ENCODE measurements at regions not wholly inside any gene's neighbourhood (a gene's known extent, or its start where the extent isn't known, plus 50 kb on each side); places are given as distances from the start of the nearest gene placed in this dataset.

- TF ChIP-seq CTCF (IDR thresholded peaks at IDR 0.05; ENCODE audit: unreplicated experiment), result no peak
- Mint-ChIP-seq H3K9me3 (ENCODE audit: unreplicated experiment) (no peaks in the 10 kb centered on the region), H3K36me3 (ENCODE audit: low read depth, unreplicated experiment) (no peaks in the 10 kb centered on the region), H3K27ac (ENCODE audit: unreplicated experiment) (no peak overlapping the region), H3K4me1 (ENCODE audit: unreplicated experiment) (no peaks in the 10 kb centered on the region), H3K4me3 (ENCODE audit: unreplicated experiment) (no peak overlapping the region), H3K27me3 (ENCODE audit: unreplicated experiment) (peaks cover 10% of the 10 kb centered on the region)
- DNase-seq (ENCODE audit: low spot score), result no peak
Observed at GRCh38 chr4:3845094-3845743, 79.0 kb downstream of the ADRA2C start.

- DNase-seq (ENCODE audit: low spot score), result no peak
- Mint-ChIP-seq H3K36me3 (ENCODE audit: low read depth, unreplicated experiment) (no peaks in the 10 kb centered on the region), H3K27me3 (ENCODE audit: unreplicated experiment) (peaks cover 8% of the 10 kb centered on the region), H3K27ac (ENCODE audit: unreplicated experiment) (no peak overlapping the region), H3K4me1 (ENCODE audit: unreplicated experiment) (no peaks in the 10 kb centered on the region), H3K9me3 (ENCODE audit: unreplicated experiment) (no peaks in the 10 kb centered on the region), H3K4me3 (ENCODE audit: unreplicated experiment) (no peak overlapping the region)
- TF ChIP-seq CTCF (IDR thresholded peaks at IDR 0.05; ENCODE audit: unreplicated experiment), result no peak
Observed at GRCh38 chr4:3845744-3846429, 79.7 kb downstream of the ADRA2C start.

GRCh38 chr4:3847211-3847940 lies 81.2 kb downstream of the ADRA2C start:
- DNase-seq (ENCODE audit: low spot score), result no peak
- no peaks in the 10 kb centered on the region for H3K9me3 Mint-ChIP-seq (ENCODE audit: unreplicated experiment)
- H3K27me3 Mint-ChIP-seq (ENCODE audit: unreplicated experiment), result peaks cover 10% of the 10 kb centered on the region
- no peaks in the 10 kb centered on the region for H3K4me1 Mint-ChIP-seq (ENCODE audit: unreplicated experiment)
- no peak overlapping the region for H3K4me3 Mint-ChIP-seq (ENCODE audit: unreplicated experiment)
- H3K36me3 Mint-ChIP-seq (ENCODE audit: low read depth, unreplicated experiment), result no peaks in the 10 kb centered on the region
- TF ChIP-seq CTCF (IDR thresholded peaks at IDR 0.05; ENCODE audit: unreplicated experiment), result no peak
- H3K27ac Mint-ChIP-seq (ENCODE audit: unreplicated experiment), result no peak overlapping the region

- no peak overlapping the region for H3K27ac Mint-ChIP-seq (ENCODE audit: unreplicated experiment)
- TF ChIP-seq CTCF (IDR thresholded peaks at IDR 0.05; ENCODE audit: unreplicated experiment), result no peak
- H3K4me3 Mint-ChIP-seq (ENCODE audit: unreplicated experiment), result no peak overlapping the region
- H3K4me1 Mint-ChIP-seq (ENCODE audit: unreplicated experiment), result no peaks in the 10 kb centered on the region
- no peak for DNase-seq (ENCODE audit: low spot score)
- no peaks in the 10 kb centered on the region for H3K9me3 Mint-ChIP-seq (ENCODE audit: unreplicated experiment)
- H3K27me3 Mint-ChIP-seq (ENCODE audit: unreplicated experiment), result peaks cover 10% of the 10 kb centered on the region
- H3K36me3 Mint-ChIP-seq (ENCODE audit: low read depth, unreplicated experiment), result no peaks in the 10 kb centered on the region
Observed at GRCh38 chr4:3848323-3848722, 82.1 kb downstream of the ADRA2C start.

GRCh38 chr4:3849140-3849539 lies 83.0 kb downstream of the ADRA2C start:
- Mint-ChIP-seq H3K27me3 (ENCODE audit: unreplicated experiment) (peaks cover 8% of the 10 kb centered on the region), H3K9me3 (ENCODE audit: unreplicated experiment) (no peaks in the 10 kb centered on the region), H3K4me1 (ENCODE audit: unreplicated experiment) (no peaks in the 10 kb centered on the region), H3K27ac (ENCODE audit: unreplicated experiment) (no peak overlapping the region), H3K36me3 (ENCODE audit: low read depth, unreplicated experiment) (no peaks in the 10 kb centered on the region), H3K4me3 (ENCODE audit: unreplicated experiment) (no peak overlapping the region)
- TF ChIP-seq CTCF (IDR thresholded peaks at IDR 0.05; ENCODE audit: unreplicated experiment), result no peak
- DNase-seq (ENCODE audit: low spot score), result no peak
